GM12878 (cell line): ENCODE measurements at regions not wholly inside any gene's neighbourhood (a gene's known extent, or its start where the extent isn't known, plus 50 kb on each side); places are given as distances from the start of the nearest gene placed in this dataset.

Experiments used
- ATAC-seq: fragments of 200-7000 bp; cut with Tn5 transposase; 3 replicates; pipeline ENCODE4 v1.9.1; 2020; ENCODE audit warnings: mild to moderate bottlenecking, moderate library complexity
- BruUV-seq: library from RNA; stranded (reverse); fragments of 400-500 nt; replicated peaks from 2 replicates; lab custom pipeline; 2021; lab: Mats Ljungman, UMichigan
- CTCF ChIA-PET: fragments of 300-600 bp; sonication (Branson Sonifier 250); formaldehyde crosslinking; extraction: SDS; loops from one replicate; lab custom pipeline; 2021; ENCODE audit warnings: inconsistent platforms; lab: Yijun Ruan, JAX
- POLR2A ChIA-PET: fragments of 350-600 bp; formaldehyde crosslinking; extraction: SDS; loops from one replicate; lab custom pipeline; 2021; ENCODE audit warnings: inconsistent platforms; lab: Charles Lee
- RAD21 ChIA-PET: fragments of 300-600 bp; sonication (Branson Sonifier 250); formaldehyde crosslinking; loops from one replicate; lab custom pipeline; 2023; ENCODE audit warnings: antibody characterized with exemption; ENCODE audit not compliant: unreplicated experiment; lab: Charles Lee
- SMC1A ChIA-PET: fragments of 300-600 bp; sonication (Branson Sonifier 250); formaldehyde crosslinking; loops from one replicate; lab custom pipeline; 2023; ENCODE audit not compliant: unreplicated experiment, uncharacterized antibody; lab: Charles Lee
- DNase-seq: peaks from one replicate; pipeline ENCODE4 v3.0.0-alpha.2; 2011; ENCODE audit warnings: low read depth, low spot score
- FAIRE-seq: peaks from 3 replicates; lab custom pipeline; 2011; peaks lifted over from hg19 to GRCh38; lab: Jason Lieb, UNC
- H2AFZ ChIP-seq: 2 replicates; pipeline ENCODE4 v1.6.0; 2011; ENCODE audit warnings: low read depth, low read length, control low read depth; ENCODE audit not compliant: control insufficient read depth
- H3K27ac ChIP-seq: 2 replicates; pipeline ENCODE4 v1.5.1; 2011; ENCODE audit warnings: control low read depth; ENCODE audit not compliant: control insufficient read depth, insufficient read depth
- H3K27me3 ChIP-seq, 2 experiments: replicated peaks in 1 of 2; 2 replicates each; pipeline versions ENCODE4 v1.6.0 to v1.6.1; 2011; ENCODE audit warnings: low read length in 1 of 2; ENCODE audit not compliant: control insufficient read depth in 2 of 2, insufficient read depth in 2 of 2
- H3K36me3 ChIP-seq, 2 experiments: 2 replicates each; pipeline ENCODE4 v1.5.1; 2011; ENCODE audit warnings: low read length in 1 of 2; ENCODE audit not compliant: control insufficient read depth in 2 of 2, insufficient read depth in 2 of 2
- H3K4me1 ChIP-seq: 2 replicates; pipeline ENCODE4 v1.6.1; 2011; ENCODE audit warnings: mild to moderate bottlenecking, low read length, moderate library complexity, mixed read lengths; ENCODE audit not compliant: control insufficient read depth, insufficient read depth
- H3K4me2 ChIP-seq: 2 replicates; pipeline ENCODE4 v1.6.0; 2011; ENCODE audit warnings: control low read depth; ENCODE audit not compliant: control insufficient read depth, insufficient read depth
- H3K4me3 ChIP-seq: fragments of 200-600 bp; sonication (generic); 2 replicates; pipeline ENCODE4 v1.5.1; 2016
- H3K79me2 ChIP-seq: 2 replicates; pipeline ENCODE4 v1.6.0; 2011; ENCODE audit warnings: low read length; ENCODE audit not compliant: control insufficient read depth, insufficient read depth
- H3K9ac ChIP-seq: 2 replicates; pipeline ENCODE4 v1.8.0; 2011; ENCODE audit warnings: low read length, control low read depth, mixed read lengths; ENCODE audit not compliant: control insufficient read depth, insufficient read depth
- H3K9me3 ChIP-seq: replicated peaks from 3 replicates; pipeline ENCODE4 v1.5.1; 2011; ENCODE audit warnings: mild to moderate bottlenecking, low read length; ENCODE audit not compliant: control insufficient read depth, insufficient read depth
- H4K20me1 ChIP-seq: 2 replicates; pipeline ENCODE4 v1.6.0; 2011; ENCODE audit not compliant: control insufficient read depth, insufficient read depth
- YY1 ChIP-seq: IDR thresholded peaks from 2 replicates; pipeline ENCODE4 v1.6.1; 2011; ENCODE audit warnings: low read depth, mild to moderate bottlenecking, low read length
- WGBS: methylation state at CpG from one replicate; pipeline ENCODE4 v1.1.6; 2016; ENCODE audit warnings: low lambda C conversion rate; ENCODE audit not compliant: insufficient replicate concordance, insufficient coverage; ENCODE audit errors: missing lambda C conversion rate; 5-methylcytosine and 5-hydroxymethylcytosine counted together
- in situ Hi-C: fragments of 300-500 bp; cut with MboI; formaldehyde crosslinking; loops from 9 replicates; pipeline ENCODE4 v1.14.3; 2018; ENCODE audit warnings: mixed read lengths
- intact Hi-C: fragments of 100-400 bp; cut with micrococcal nuclease; formaldehyde crosslinking; loops from one replicate; pipeline ENCODE4 v1.14.2; 2022; ENCODE audit not compliant: unreplicated experiment
- TF ChIP-seq, protein P1 (sequence below): fragments of 450-650 bp; formaldehyde crosslinking; IDR thresholded peaks from 2 replicates; pipeline ENCODE4 v1.4.0; 2022; ENCODE audit warnings: mild to moderate bottlenecking, moderate library complexity

DNA sequence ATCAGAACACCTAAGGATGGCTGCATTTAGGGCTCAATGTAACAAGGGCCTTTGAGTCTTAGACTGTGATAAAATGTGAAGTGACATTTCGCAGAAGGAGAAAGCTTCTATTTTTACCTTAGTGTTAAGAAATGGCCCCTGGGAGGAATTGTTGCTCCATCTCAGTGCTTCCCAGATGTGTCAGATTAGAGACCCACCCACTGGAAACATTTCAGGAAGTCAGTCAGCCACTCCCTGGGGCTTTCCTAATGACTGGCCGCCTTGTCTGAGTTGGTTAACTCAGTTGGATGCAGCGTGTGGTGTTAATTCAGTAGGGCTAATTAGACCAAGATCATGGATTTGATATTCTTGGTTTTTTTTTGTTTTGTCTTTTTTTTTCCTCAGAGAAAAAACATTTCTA, 355.9 kb downstream of the PIK3C3 start:
- ChIA-PET CTCF (interaction anchor here (1.4 to 1.5 kb wide), 2 partner anchors 10 to 12 kb away, joined by 5 to 7 read pairs; no protein-coding TSS in a partner anchor), SMC1A (no interaction called here), POLR2A (no interaction called here)
- Histone ChIP-seq H3K27me3 (no peaks in the 10 kb centered on the region; a peak in 1 of 4 replicates), H2AFZ (no peak overlapping the region), H3K4me3 (no peak overlapping the region), H3K4me2 (no peak overlapping the region), H3K4me1 (no peaks in the 10 kb centered on the region), H4K20me1 (no peaks in the 10 kb centered on the region), H3K36me3 (no peaks in the 10 kb centered on the region), H3K9me3 (no peaks in the 10 kb centered on the region), H3K79me2 (no peaks in the 10 kb centered on the region)
- DNase-seq (no peak), FAIRE-seq (no peak), ATAC-seq (no peak)
- BruUV-seq, result no TSS peak
- in situ Hi-C loops, result no loop called here
- TF ChIP-seq, protein P1, sequence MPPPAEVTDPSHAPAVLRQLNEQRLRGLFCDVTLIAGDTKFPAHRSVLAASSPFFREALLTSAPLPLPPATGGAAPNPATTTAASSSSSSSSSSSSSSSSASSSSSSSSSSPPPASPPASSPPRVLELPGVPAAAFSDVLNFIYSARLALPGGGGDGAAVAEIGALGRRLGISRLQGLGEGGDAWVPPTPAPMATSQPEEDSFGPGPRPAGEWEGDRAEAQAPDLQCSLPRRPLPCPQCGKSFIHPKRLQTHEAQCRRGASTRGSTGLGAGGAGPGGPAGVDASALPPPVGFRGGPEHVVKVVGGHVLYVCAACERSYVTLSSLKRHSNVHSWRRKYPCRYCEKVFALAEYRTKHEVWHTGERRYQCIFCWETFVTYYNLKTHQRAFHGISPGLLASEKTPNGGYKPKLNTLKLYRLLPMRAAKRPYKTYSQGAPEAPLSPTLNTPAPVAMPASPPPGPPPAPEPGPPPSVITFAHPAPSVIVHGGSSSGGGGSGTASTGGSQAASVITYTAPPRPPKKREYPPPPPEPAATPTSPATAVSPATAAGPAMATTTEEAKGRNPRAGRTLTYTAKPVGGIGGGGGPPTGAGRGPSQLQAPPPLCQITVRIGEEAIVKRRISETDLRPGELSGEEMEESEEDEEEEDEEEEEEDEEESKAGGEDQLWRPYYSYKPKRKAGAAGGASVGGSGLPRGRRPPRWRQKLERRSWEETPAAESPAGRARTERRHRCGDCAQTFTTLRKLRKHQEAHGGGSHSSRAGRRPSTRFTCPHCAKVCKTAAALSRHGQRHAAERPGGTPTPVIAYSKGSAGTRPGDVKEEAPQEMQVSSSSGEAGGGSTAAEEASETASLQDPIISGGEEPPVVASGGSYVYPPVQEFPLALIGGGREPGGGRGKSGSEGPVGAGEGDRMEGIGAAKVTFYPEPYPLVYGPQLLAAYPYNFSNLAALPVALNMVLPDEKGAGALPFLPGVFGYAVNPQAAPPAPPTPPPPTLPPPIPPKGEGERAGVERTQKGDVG (CRISPR knock-in tag), result no peak
- TF ChIP-seq, all 136 proteins: peak for 0
- RAD21 ChIA-PET, result interaction anchor here (1.4 kb wide), 1 partner anchor 12 kb away, joined by 3 read pairs; no protein-coding TSS in a partner anchor
- no peak overlapping the region for H3K27ac ChIP-seq
- intact Hi-C loops, result loop anchor here (10.0 kb wide), 1 partner anchor 1264 kb away; no protein-coding TSS in a partner anchor
- no peak overlapping the region for H3K9ac ChIP-seq
- WGBS, result 21% methylated on average over 3 of the region's 3 CpGs

DNA sequence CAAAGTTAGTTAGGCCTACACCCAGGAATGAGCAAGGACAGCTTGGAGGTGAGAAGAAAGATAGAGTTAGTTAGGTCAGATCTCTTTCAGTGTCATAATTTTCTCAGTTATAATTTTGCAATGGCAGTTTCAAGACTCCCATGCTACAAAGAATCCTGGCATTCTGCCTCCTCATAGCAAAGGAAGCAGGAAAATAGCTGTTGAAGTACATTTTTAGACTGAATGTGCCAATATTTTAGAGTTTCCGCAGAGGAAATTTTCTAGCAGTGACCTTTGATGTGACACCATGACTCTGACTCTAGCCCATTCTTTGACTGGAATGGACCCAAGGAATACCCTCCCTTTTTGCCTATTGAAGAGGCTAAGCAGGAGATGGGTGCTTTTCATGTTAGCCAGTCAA, 371.7 kb downstream of the PIK3C3 start:
- no peak for TF ChIP-seq YY1
- ChIA-PET POLR2A (no interaction called here), CTCF (no interaction called here), RAD21 (no interaction called here), SMC1A (no interaction called here)
- ATAC-seq (no peak), DNase-seq (no peak), FAIRE-seq (no peak)
- intact Hi-C loops (no loop called here), in situ Hi-C loops (no loop called here)
- H3K9ac ChIP-seq, result no peak overlapping the region
- no peak overlapping the region for H3K4me2 ChIP-seq
- H3K36me3 ChIP-seq, result no peaks in the 10 kb centered on the region
- no peaks in the 10 kb centered on the region for H3K4me1 ChIP-seq
- H3K27ac ChIP-seq, result no peak overlapping the region
- no peak overlapping the region for H2AFZ ChIP-seq
- H4K20me1 ChIP-seq, result no peaks in the 10 kb centered on the region
- H3K4me3 ChIP-seq, result no peak overlapping the region
- H3K79me2 ChIP-seq, result no peaks in the 10 kb centered on the region
- WGBS, result 86% methylated on average over 1 of the region's 1 CpG
- no TSS peak for BruUV-seq
- H3K27me3 ChIP-seq, result no peaks in the 10 kb centered on the region
- no peaks in the 10 kb centered on the region for H3K9me3 ChIP-seq
